GM18873 (cell line): ENCODE measurements at regions not wholly inside any gene's neighbourhood (a gene's known extent, or its start where the extent isn't known, plus 50 kb on each side); places are given as distances from the start of the nearest gene placed in this dataset.
"Not testable (repeated sequence)": the region's sequence is repeated elsewhere in the genome, so short reads cannot be mapped to it uniquely, and the experiment has no call there.

ENCODE experiments used
- ATAC-seq: cut with Tn5 transposase; IDR thresholded peaks from one replicate; pipeline ENCODE4 v1.9.1; 2021; ENCODE audit warnings: mild to moderate bottlenecking, moderate library complexity, moderate number of reproducible peaks; ENCODE audit not compliant: unreplicated experiment, low FRiP score

GRCh38 chr22:25504017-25504416 is 60.5 kb upstream of the GRK3 start:
- ATAC-seq, result not testable (repeated sequence)

- ATAC-seq, result no peak
These were observed 56.3 kb upstream of the GRK3 start for GRCh38 chr22:25508161-25508560.

GRCh38 chr22:25508761-25509321 is 55.6 kb upstream of the GRK3 start:
- no peak for ATAC-seq

GRCh38 chr22:25509374-25509791 is 55.1 kb upstream of the GRK3 start:
- no peak for ATAC-seq

GRCh38 chr22:25510876-25511275 is 53.6 kb upstream of the GRK3 start:
- ATAC-seq, result no peak

GRCh38 chr22:25511725-25512124 is 52.8 kb upstream of the GRK3 start:
- no peak for ATAC-seq

- ATAC-seq, result no peak
These were observed 49.9 kb upstream of the GRK3 start for GRCh38 chr22:25514436-25515180.
